A673 (cell line): ENCODE measurements at regions not wholly inside any gene's neighbourhood (a gene's known extent, or its start where the extent isn't known, plus 50 kb on each side); places are given as distances from the start of the nearest gene placed in this dataset.

Experiments used
- BruUV-seq: library from RNA; stranded (reverse); fragments of 400-500 nt; replicated peaks from 2 replicates; lab custom pipeline; 2021; lab: Mats Ljungman, UMichigan
- CTCF ChIA-PET: fragments of 300-600 bp; sonication (Branson Sonifier 250); formaldehyde crosslinking; loops from one replicate; lab custom pipeline; 2022; ENCODE audit warnings: antibody characterized with exemption; lab: Charles Lee
- POLR2A ChIA-PET: fragments of 300-600 bp; sonication (Branson Sonifier 250); formaldehyde crosslinking; loops from one replicate; lab custom pipeline; 2022; ENCODE audit warnings: antibody characterized with exemption; ENCODE audit not compliant: low non-redundant PET; lab: Charles Lee
- DNase-seq: peaks from one replicate; pipeline ENCODE4 v3.0.0-alpha.2; 2015; ENCODE audit warnings: low spot score
- H3K27ac ChIP-seq: fragments of 200-600 bp; sonication (generic); 2 replicates; pipeline ENCODE4 v1.5.1; 2016; ENCODE audit warnings: mixed run types, low read depth, mild to moderate bottlenecking, mixed read lengths, antibody characterized with exemption, low read length; ENCODE audit not compliant: poor library complexity, severe bottlenecking
- H3K27me3 ChIP-seq: fragments of 200-600 bp; sonication (generic); replicated peaks from 2 replicates; pipeline ENCODE4 v1.6.1; 2017; ENCODE audit warnings: mixed run types, low read depth, mild to moderate bottlenecking, mixed read lengths, antibody characterized with exemption, low read length; ENCODE audit not compliant: insufficient read depth, poor library complexity
- H3K36me3 ChIP-seq: fragments of 200-600 bp; sonication (generic); 2 replicates; pipeline ENCODE4 v1.6.1; 2016; ENCODE audit warnings: mixed run types, mild to moderate bottlenecking, mixed read lengths, antibody characterized with exemption, low read length; ENCODE audit not compliant: insufficient read depth, poor library complexity, severe bottlenecking
- H3K4me1 ChIP-seq: fragments of 200-600 bp; sonication (generic); 2 replicates; pipeline ENCODE4 v1.6.1; 2017; ENCODE audit warnings: mixed run types, mild to moderate bottlenecking, mixed read lengths, antibody characterized with exemption, low read length; ENCODE audit not compliant: insufficient read depth, poor library complexity, severe bottlenecking
- H3K4me3 ChIP-seq: fragments of 200-600 bp; sonication (generic); 2 replicates; pipeline ENCODE4 v1.5.1; 2016; ENCODE audit warnings: low read depth, mixed run types, mild to moderate bottlenecking, mixed read lengths, low read length; ENCODE audit not compliant: poor library complexity, severe bottlenecking
- H3K9me3 ChIP-seq: fragments of 200-600 bp; sonication (generic); 2 replicates; pipeline ENCODE4 v1.6.1; 2016; ENCODE audit warnings: mixed run types, low read depth, mild to moderate bottlenecking, mixed read lengths, antibody characterized with exemption, low read length; ENCODE audit not compliant: poor library complexity, severe bottlenecking
- CTCF ChIP-seq: fragments of 300-800, 200-600 bp; sonication (generic); conservative IDR thresholded peaks from 2 replicates; pipeline ENCODE4 v1.5.1; 2017; ENCODE audit warnings: low read depth, mild to moderate bottlenecking, antibody characterized with exemption, low read length, moderate library complexity, mixed read lengths
- EZH2 ChIP-seq: fragments of 200-600 bp; sonication (generic); IDR thresholded peaks from 2 replicates; pipeline ENCODE4 v1.6.1; 2017; ENCODE audit warnings: borderline replicate concordance, low read depth, mild to moderate bottlenecking, mixed read lengths, antibody characterized with exemption, low read length; ENCODE audit not compliant: poor library complexity, severe bottlenecking
- intact Hi-C: fragments of 100-400 bp; cut with micrococcal nuclease; formaldehyde crosslinking; loops from one replicate; pipeline ENCODE4 v1.10.0; 2022; ENCODE audit not compliant: unreplicated experiment

GRCh38 chr9:21549890-21550289 lies 67.8 kb upstream of the IFNE start:
- peaks cover 61% of the 10 kb centered on the region for H3K27me3 ChIP-seq
- CTCF ChIA-PET = no interaction called here
- no peak overlapping the region for H3K27ac ChIP-seq
- no peaks in the 10 kb centered on the region for H3K4me1 ChIP-seq
- DNase-seq = no peak
- H3K36me3 ChIP-seq = no peaks in the 10 kb centered on the region
- no peak overlapping the region for H3K4me3 ChIP-seq
- intact Hi-C loops = no loop called here
- POLR2A ChIA-PET = no interaction called here
- H3K9me3 ChIP-seq = no peaks in the 10 kb centered on the region
- no peak for TF ChIP-seq EZH2
- TF ChIP-seq CTCF = no peak
- BruUV-seq = no TSS peak

- Histone ChIP-seq H3K36me3 (no peaks in the 10 kb centered on the region), H3K4me1 (no peaks in the 10 kb centered on the region), H3K9me3 (no peaks in the 10 kb centered on the region), H3K27ac (no peak overlapping the region), H3K4me3 (no peak overlapping the region), H3K27me3 (peaks cover 66% of the 10 kb centered on the region)
- no peak for DNase-seq
- POLR2A ChIA-PET = no interaction called here
- no TSS peak for BruUV-seq
- CTCF ChIA-PET = no interaction called here
- intact Hi-C loops = no loop called here
- TF ChIP-seq EZH2 (no peak), CTCF (no peak)
These were observed 68.3 kb upstream of the IFNE start for GRCh38 chr9:21550392-21550791.

- Histone ChIP-seq H3K27me3 (peaks cover 75% of the 10 kb centered on the region), H3K9me3 (no peaks in the 10 kb centered on the region), H3K27ac (no peak overlapping the region), H3K4me3 (no peak overlapping the region), H3K36me3 (no peaks in the 10 kb centered on the region), H3K4me1 (no peaks in the 10 kb centered on the region)
- CTCF ChIA-PET = no interaction called here
- DNase-seq = no peak
- TF ChIP-seq CTCF (no peak), EZH2 (no peak)
- POLR2A ChIA-PET = no interaction called here
- BruUV-seq = no TSS peak
- intact Hi-C loops = no loop called here
These were observed 69.3 kb upstream of the IFNE start for GRCh38 chr9:21551401-21551800.
